ENCODE measurements at regions not wholly inside any gene's neighbourhood (a gene's known extent, or its start where the extent isn't known, plus 50 kb on each side); places are given as distances from the start of the nearest gene placed in this dataset.

DNA sequence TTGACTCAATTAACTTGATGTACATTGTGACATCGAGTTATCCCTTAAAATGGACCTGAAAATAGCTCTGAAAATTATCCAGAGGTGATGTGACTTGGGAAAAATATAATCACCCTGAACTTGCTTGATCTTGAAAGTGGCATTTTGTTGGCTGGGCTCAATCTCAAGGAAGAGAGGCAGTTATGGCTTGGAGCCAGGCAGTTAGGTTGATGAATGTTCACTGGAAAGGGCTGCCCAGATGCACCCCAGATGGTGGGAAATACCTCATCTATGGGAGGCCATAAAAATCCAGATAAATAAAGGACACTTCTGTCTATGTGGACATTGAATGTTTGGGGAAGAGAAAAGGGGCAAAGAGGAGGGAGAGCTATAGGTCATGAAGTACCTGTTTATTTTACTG lies 55.7 kb upstream of the OR5AN1 start:
- no peak overlapping the region for H3K4me3 ChIP-seq (ENCODE audit: low read depth, low read length)
- TF ChIP-seq CTCF (IDR thresholded peaks at IDR 0.05; ENCODE audit: borderline replicate concordance, insufficient read depth, low read depth, low read length) = no peak

GRCh38 chr11:59295435-59295834 lies 63.3 kb upstream of the OR5AN1 start:
- no peak overlapping the region for H3K4me3 ChIP-seq (ENCODE audit: low read depth, low read length)
- TF ChIP-seq CTCF (IDR thresholded peaks at IDR 0.05; ENCODE audit: borderline replicate concordance, insufficient read depth, low read depth, low read length) = no peak

GRCh38 chr11:59292611-59293010 lies 66.1 kb upstream of the OR5AN1 start:
- no peak overlapping the region for H3K4me3 ChIP-seq (ENCODE audit: low read depth, low read length)
- TF ChIP-seq CTCF (IDR thresholded peaks at IDR 0.05; ENCODE audit: borderline replicate concordance, insufficient read depth, low read depth, low read length) = no peak

GRCh38 chr11:59291228-59291627 lies 67.5 kb upstream of the OR5AN1 start:
- no peak overlapping the region for H3K4me3 ChIP-seq (ENCODE audit: low read depth, low read length)
- TF ChIP-seq CTCF (IDR thresholded peaks at IDR 0.05; ENCODE audit: borderline replicate concordance, insufficient read depth, low read depth, low read length) = no peak

DNA sequence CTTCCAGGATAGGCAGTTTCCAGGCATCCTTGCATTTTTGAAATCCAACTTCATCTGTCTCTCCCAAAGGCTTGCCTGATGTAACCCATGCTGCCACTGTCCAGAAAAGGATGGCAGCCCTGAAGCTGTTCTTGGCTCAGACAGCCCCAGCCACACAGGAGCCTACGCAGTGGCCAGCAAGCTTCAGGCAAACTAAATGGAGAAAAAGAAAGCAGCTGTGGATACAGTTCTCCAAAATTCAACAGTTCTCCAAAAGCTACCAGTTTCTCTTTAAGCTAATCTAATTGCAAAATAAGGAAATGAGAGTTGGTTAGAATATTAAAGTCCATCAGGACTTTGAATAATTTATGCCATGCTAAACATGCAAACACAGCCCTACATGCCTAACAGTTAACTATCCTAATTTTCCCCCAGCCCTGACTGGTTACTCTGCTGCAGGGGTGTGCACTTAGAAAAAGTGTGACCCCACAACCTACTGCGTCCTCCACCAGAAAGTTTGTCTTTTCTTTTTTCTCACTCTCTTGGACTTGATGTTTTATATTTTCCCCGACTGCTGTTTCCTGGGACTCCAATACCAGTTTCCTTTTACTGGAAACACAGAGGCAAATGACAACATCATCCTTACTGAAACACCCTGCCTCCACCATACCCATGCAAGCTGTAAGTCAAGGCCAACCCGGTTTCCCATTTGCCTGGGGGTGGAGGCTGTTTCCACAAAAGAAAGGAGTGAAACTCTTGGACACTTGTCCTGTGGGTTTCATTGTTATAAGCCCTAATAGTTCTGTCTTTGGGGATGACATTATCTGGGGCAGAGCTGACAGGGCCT lies 69.1 kb upstream of the OR5AN1 start:
- TF ChIP-seq CTCF (IDR thresholded peaks at IDR 0.05; ENCODE audit: borderline replicate concordance, insufficient read depth, low read depth, low read length) = no peak

GRCh38 chr11:59285716-59286260 lies 72.9 kb upstream of the OR5AN1 start:
- no peak for TF ChIP-seq CTCF (IDR thresholded peaks at IDR 0.05; ENCODE audit: borderline replicate concordance, insufficient read depth, low read depth, low read length)

More for the DNA sequence above, 69.1 kb upstream of the OR5AN1 start:
- H3K4me3 ChIP-seq (ENCODE audit: low read depth, low read length) = no peak overlapping the region

DNA sequence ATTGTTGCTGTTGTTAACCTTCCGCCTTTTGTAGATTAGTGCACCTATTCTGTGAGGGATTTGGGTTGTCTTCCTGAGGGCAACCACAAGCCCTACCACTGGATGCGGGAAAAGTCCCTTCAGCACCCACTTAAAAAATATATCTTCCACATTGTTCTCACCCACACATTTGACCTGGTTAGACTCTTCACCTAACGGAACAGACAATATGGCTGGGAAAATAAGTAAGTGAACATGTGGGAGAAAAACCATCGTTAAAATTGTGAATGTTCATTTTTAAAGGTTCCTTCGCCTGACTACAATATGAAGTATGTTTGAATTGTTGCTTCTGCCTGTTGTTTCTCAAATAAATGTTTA lies 72.0 kb upstream of the MPEG1 start:
- TF ChIP-seq CTCF (IDR thresholded peaks at IDR 0.05; ENCODE audit: borderline replicate concordance, insufficient read depth, low read depth, low read length) = no peak
- no peak overlapping the region for H3K4me3 ChIP-seq (ENCODE audit: low read depth, low read length)

More at GRCh38 chr11:59285716-59286260, 72.9 kb upstream of the OR5AN1 start:
- H3K4me3 ChIP-seq (ENCODE audit: low read depth, low read length) = no peak overlapping the region

Measured in GM12875 (cell line).